HFFc6 (cell line): ENCODE measurements at regions not wholly inside any gene's neighbourhood (a gene's known extent, or its start where the extent isn't known, plus 50 kb on each side); places are given as distances from the start of the nearest gene placed in this dataset.

ENCODE experiments used
- DNase-seq: peaks from one replicate; pipeline ENCODE4 v3.0.0-alpha.2; 2018
- H3K27ac Mint-ChIP-seq: 2 replicates; pipeline ENCODE4 v1.8.0; 2020; ENCODE audit warnings: mild to moderate bottlenecking, mixed read lengths
- H3K27me3 Mint-ChIP-seq: 2 replicates; pipeline ENCODE4 v1.8.0; 2021; ENCODE audit warnings: mild to moderate bottlenecking, moderate library complexity, mixed read lengths; ENCODE audit not compliant: insufficient read depth
- H3K36me3 Mint-ChIP-seq: 2 replicates; pipeline ENCODE4 v1.8.0; 2021; ENCODE audit warnings: low read depth, mixed read lengths
- H3K4me1 Mint-ChIP-seq: 2 replicates; pipeline ENCODE4 v1.8.0; 2020; ENCODE audit warnings: low read depth, mixed read lengths
- H3K4me3 Mint-ChIP-seq: 2 replicates; pipeline ENCODE4 v1.8.0; 2020; ENCODE audit warnings: mild to moderate bottlenecking, moderate library complexity, mixed read lengths
- H3K9me3 Mint-ChIP-seq: 2 replicates; pipeline ENCODE4 v1.8.0; 2020; ENCODE audit warnings: mild to moderate bottlenecking, mixed read lengths
- CTCF ChIP-seq: fragments of 200-600 bp; sonication (generic); IDR thresholded peaks from 2 replicates; pipeline ENCODE4 v1.5.0; 2021; ENCODE audit warnings: antibody characterized with exemption, mild to moderate bottlenecking

- Mint-ChIP-seq H3K4me3 (no peak overlapping the region), H3K4me1 (no peaks in the 10 kb centered on the region; the same call in 1 of the 2 replicates), H3K27me3 (peaks cover 6% of the 10 kb centered on the region), H3K9me3 (peaks cover 13% of the 10 kb centered on the region), H3K27ac (no peak overlapping the region), H3K36me3 (no peaks in the 10 kb centered on the region)
- DNase-seq, result peak; percentile 30
- TF ChIP-seq CTCF, result no peak
Measured at GRCh38 chr11:91947215-91947820, 277.3 kb upstream of the FAT3 start.

- Mint-ChIP-seq H3K27me3 (peaks cover 3% of the 10 kb centered on the region), H3K36me3 (no peaks in the 10 kb centered on the region), H3K27ac (no peak overlapping the region), H3K4me1 (no peaks in the 10 kb centered on the region; the same call in 1 of the 2 replicates), H3K9me3 (peaks cover 13% of the 10 kb centered on the region), H3K4me3 (no peak overlapping the region)
- no peak for TF ChIP-seq CTCF
- no peak for DNase-seq
Measured at GRCh38 chr11:91946397-91946951, 278.1 kb upstream of the FAT3 start.

GRCh38 chr11:91935120-91935519 lies 289.5 kb upstream of the FAT3 start:
- Mint-ChIP-seq H3K36me3 (no peaks in the 10 kb centered on the region), H3K4me3 (no peak overlapping the region), H3K4me1 (no peaks in the 10 kb centered on the region), H3K27ac (no peak overlapping the region), H3K9me3 (peaks cover 20% of the 10 kb centered on the region; the same call in 1 of the 2 replicates), H3K27me3 (no peaks in the 10 kb centered on the region; the same call in 1 of the 2 replicates)
- DNase-seq, result no peak
- TF ChIP-seq CTCF, result no peak

- Mint-ChIP-seq H3K4me3 (no peak overlapping the region), H3K9me3 (peaks cover 24% of the 10 kb centered on the region; the same call in 1 of the 2 replicates), H3K36me3 (no peaks in the 10 kb centered on the region), H3K27me3 (no peaks in the 10 kb centered on the region; the same call in 1 of the 2 replicates), H3K27ac (no peak overlapping the region), H3K4me1 (no peaks in the 10 kb centered on the region)
- peak; percentile 13 for DNase-seq
- TF ChIP-seq CTCF, result no peak
Measured at GRCh38 chr11:91932151-91932821, 292.3 kb upstream of the FAT3 start.

- no peak overlapping the region for H3K27ac Mint-ChIP-seq
- no peaks in the 10 kb centered on the region for H3K4me1 Mint-ChIP-seq
- peaks cover 35% of the 10 kb centered on the region for H3K9me3 Mint-ChIP-seq
- H3K36me3 Mint-ChIP-seq, result no peaks in the 10 kb centered on the region
- no peak overlapping the region for H3K4me3 Mint-ChIP-seq
- H3K27me3 Mint-ChIP-seq, result no peaks in the 10 kb centered on the region; the same call in 1 of the 2 replicates
- TF ChIP-seq CTCF, result no peak
- DNase-seq, result no peak
Measured at GRCh38 chr11:91927448-91927847, 297.2 kb upstream of the FAT3 start.
